A549 (cell line): ENCODE measurements at regions not wholly inside any gene's neighbourhood (a gene's known extent, or its start where the extent isn't known, plus 50 kb on each side); places are given as distances from the start of the nearest gene placed in this dataset.
A peak's percentile ranks its signal among the peaks of the same experiment; 100 is the strongest.

Experiments used
- ATAC-seq, 2 experiments: fragments of 200-7000 bp in 1 of 2; fragments of >200 bp in 1 of 2; cut with Nextera tagmentation in 1 of 2; cut with Tn5 transposase in 1 of 2; 3 replicates each; pipeline versions ENCODE4 v1.8.0 to v1.9.1; 2018 to 2020; ENCODE audit warnings: mild to moderate bottlenecking in 1 of 2, moderate library complexity in 1 of 2
- CTCF ChIA-PET: fragments of 300-600 bp; sonication (Branson Sonifier 250); formaldehyde crosslinking; extraction: SDS; loops from one replicate; lab custom pipeline; 2021; ENCODE audit warnings: antibody characterized with exemption, inconsistent platforms; lab: Yijun Ruan, JAX
- POLR2A ChIA-PET: fragments of 350-600 bp; formaldehyde crosslinking; extraction: SDS; loops from one replicate; lab custom pipeline; 2021; ENCODE audit warnings: antibody characterized with exemption, inconsistent platforms; lab: Yijun Ruan, JAX
- DNase-seq, 2 experiments: peaks; one replicate each; pipeline versions ENCODE4 v3.0.0 to v3.0.0-alpha.2; 2011 to 2016; ENCODE audit warnings: low read depth in 1 of 2, low spot score in 1 of 2
- FAIRE-seq: peaks from 2 replicates; lab custom pipeline; 2011; peaks lifted over from hg19 to GRCh38; lab: Jason Lieb, UNC
- H3K27ac ChIP-seq, 2 experiments: fragments of >200 bp; sonication (Bioruptor Twin); formaldehyde crosslinking; 3 replicates each; pipeline ENCODE4 v1.5.1; 2016 to 2017
- H3K4me1 ChIP-seq: fragments of >200 bp; sonication (Bioruptor Twin); formaldehyde crosslinking; 3 replicates; pipeline ENCODE4 v1.6.1; 2016
- H3K4me2 ChIP-seq: fragments of >200 bp; sonication (Bioruptor Twin); formaldehyde crosslinking; 3 replicates; pipeline ENCODE4 v1.6.1; 2016
- H3K4me3 ChIP-seq: fragments of >200 bp; sonication (Bioruptor Twin); formaldehyde crosslinking; 3 replicates; pipeline ENCODE4 v1.5.1; 2016
- H3K9me3 ChIP-seq: fragments of >200 bp; sonication (Bioruptor Twin); formaldehyde crosslinking; 3 replicates; pipeline ENCODE4 v1.6.1; 2016
- BCL3 ChIP-seq: fragments of >200 bp; sonication (Bioruptor Twin); formaldehyde crosslinking; IDR thresholded peaks from 3 replicates; pipeline ENCODE4 v1.6.1; 2016
- CEBPB ChIP-seq, 2 experiments: fragments of >200 bp in 1 of 2; sonication (Bioruptor Twin) in 1 of 2; formaldehyde crosslinking in 1 of 2; IDR thresholded peaks; 2 replicates each; pipeline ENCODE4 v1.6.1; 2012 to 2016
- CHD2 ChIP-seq: fragments of 150-350 bp; IDR thresholded peaks from 2 replicates; pipeline ENCODE4 v1.6.1; 2014; ENCODE audit warnings: low read length; ENCODE audit not compliant: partially characterized antibody
- CTCF ChIP-seq: fragments of >200 bp; sonication (Bioruptor Twin); formaldehyde crosslinking; IDR thresholded peaks from 3 replicates; pipeline ENCODE4 v1.5.1; 2016
- ESRRA ChIP-seq: fragments of 150-350 bp; IDR thresholded peaks from 2 replicates; pipeline ENCODE4 v1.6.1; 2014; ENCODE audit warnings: mild to moderate bottlenecking, low read length, borderline replicate concordance
- GATA3 ChIP-seq: IDR thresholded peaks from 2 replicates; pipeline ENCODE4 v1.6.1; 2012; ENCODE audit warnings: borderline replicate concordance
- HMGXB4 ChIP-seq: fragments of 250-450 bp; sonication (Bioruptor Pico); IDR thresholded peaks from 2 replicates; pipeline ENCODE4 v1.5.0; 2021; ENCODE audit warnings: mild to moderate bottlenecking, moderate library complexity, borderline replicate concordance
- HOXB5 ChIP-seq: fragments of 250-450 bp; sonication (Bioruptor Pico); IDR thresholded peaks from 2 replicates; pipeline ENCODE4 v1.5.0; 2020; ENCODE audit warnings: mild to moderate bottlenecking, moderate library complexity
- JUN ChIP-seq, 2 experiments: fragments of >200 bp; sonication (Bioruptor Twin); formaldehyde crosslinking; IDR thresholded peaks; 2 replicates in 1 of 2; 3 replicates in 1 of 2; pipeline ENCODE4 v1.6.1; 2016 to 2017
- KDM5A ChIP-seq: fragments of 200-600 bp; sonication (generic); IDR thresholded peaks from 2 replicates; pipeline ENCODE4 v1.6.1; 2016; ENCODE audit warnings: antibody characterized with exemption, mild to moderate bottlenecking
- MAFK ChIP-seq: fragments of 450-650 bp; IDR thresholded peaks from 2 replicates; pipeline ENCODE4 v1.6.1; 2014; ENCODE audit not compliant: partially characterized antibody
- MAZ ChIP-seq: fragments of 150-350 bp; IDR thresholded peaks from 2 replicates; pipeline ENCODE4 v1.6.1; 2014; ENCODE audit warnings: antibody characterized with exemption, low read depth, low read length, borderline replicate concordance
- PHF8 ChIP-seq: fragments of 200-600 bp; sonication (generic); IDR thresholded peaks from 2 replicates; pipeline ENCODE4 v1.6.1; 2016; ENCODE audit warnings: low read depth, mild to moderate bottlenecking, antibody characterized with exemption, moderate library complexity, borderline replicate concordance
- POLR2A ChIP-seq: IDR thresholded peaks from 2 replicates; pipeline ENCODE4 v1.6.1; 2012; ENCODE audit warnings: mild to moderate bottlenecking, low read length
- RAD21 ChIP-seq, 2 experiments: fragments of >200 bp in 1 of 2; sonication (Bioruptor Twin) in 1 of 2; formaldehyde crosslinking in 1 of 2; IDR thresholded peaks in 1 of 2; conservative IDR thresholded peaks in 1 of 2; 2 replicates in 1 of 2; 3 replicates in 1 of 2; pipeline ENCODE4 v1.6.1; 2012 to 2018; ENCODE audit warnings: inconsistent platforms in 1 of 2
- REST ChIP-seq: fragments of 200-600 bp; sonication (generic); IDR thresholded peaks from 2 replicates; pipeline ENCODE4 v1.6.1; 2016; ENCODE audit warnings: antibody characterized with exemption, mild to moderate bottlenecking, moderate library complexity
- SMC3 ChIP-seq: fragments of >200 bp; sonication (Bioruptor Twin); formaldehyde crosslinking; IDR thresholded peaks from 3 replicates; pipeline ENCODE4 v1.6.1; 2018; ENCODE audit warnings: inconsistent platforms
- SREBF2 ChIP-seq: fragments of 450-650 bp; IDR thresholded peaks from 2 replicates; pipeline ENCODE4 v1.6.1; 2014; ENCODE audit warnings: mild to moderate bottlenecking, moderate library complexity
- TFCP2L1 ChIP-seq: fragments of 250-450 bp; sonication (Bioruptor Pico); IDR thresholded peaks from 2 replicates; pipeline ENCODE4 v1.5.0; 2021; ENCODE audit warnings: mild to moderate bottlenecking
- ZFP36 ChIP-seq: fragments of 450-650 bp; IDR thresholded peaks from 2 replicates; pipeline ENCODE4 v1.6.1; 2014; ENCODE audit warnings: borderline replicate concordance; ENCODE audit not compliant: partially characterized antibody
- WGBS: methylation state at CpG from one replicate; pipeline ENCODE4 v1.1.6; 2017; ENCODE audit errors: missing lambda C conversion rate; 5-methylcytosine and 5-hydroxymethylcytosine counted together
- TF ChIP-seq, protein P1 (sequence below): fragments of >200 bp; sonication (Bioruptor Twin); formaldehyde crosslinking; IDR thresholded peaks from 2 replicates; pipeline ENCODE4 v1.6.1; 2016

DNA sequence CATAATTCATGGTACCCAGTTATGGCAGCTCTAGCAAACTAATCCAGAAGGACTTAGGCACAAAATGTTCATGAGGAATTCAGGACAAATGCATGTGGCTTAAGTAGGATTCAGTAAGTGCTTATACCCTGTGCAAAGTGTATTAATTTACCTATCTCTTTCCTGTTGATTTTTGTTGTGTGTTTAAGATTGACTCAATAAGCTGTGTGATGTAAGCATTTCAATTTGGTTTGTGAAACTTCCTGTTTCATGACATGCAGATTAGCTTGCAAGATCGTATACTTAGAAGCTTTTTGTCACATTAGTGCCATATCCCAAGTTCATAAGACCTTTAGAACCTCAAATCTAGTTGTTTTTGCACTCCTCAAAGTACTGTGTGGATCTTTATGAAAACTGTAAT is 416.7 kb downstream of the ARL4A start:
- H3K4me3 ChIP-seq: no peak overlapping the region
- no peak for ATAC-seq
- peaks cover 4% of the 10 kb centered on the region; the same call in 2 of the 3 replicates for H3K4me1 ChIP-seq
- TF ChIP-seq CTCF (no peak), JUN (IDR thresholded peaks at IDR 0.05) (no peak), HMGXB4 (no peak), CEBPB (IDR thresholded peaks at IDR 0.05) (no peak), RAD21 (conservative IDR thresholded peaks at IDR 0.05 in 1 of 2, IDR thresholded peaks at IDR 0.05 in 1 of 2) (no peak), MAZ (no peak), KDM5A (no peak), SMC3 (no peak), MAFK (no peak), POLR2A (no peak)
- TF ChIP-seq, protein P1, sequence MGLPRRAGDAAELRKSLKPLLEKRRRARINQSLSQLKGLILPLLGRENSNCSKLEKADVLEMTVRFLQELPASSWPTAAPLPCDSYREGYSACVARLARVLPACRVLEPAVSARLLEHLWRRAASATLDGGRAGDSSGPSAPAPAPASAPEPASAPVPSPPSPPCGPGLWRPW: no peak
- H3K9me3 ChIP-seq: no peaks in the 10 kb centered on the region
- H3K27ac ChIP-seq: no peak overlapping the region
- H3K4me2 ChIP-seq: no peak overlapping the region
- FAIRE-seq: no peak
- POLR2A ChIA-PET: interaction anchor here (0.6 kb wide), 1 partner anchor 414 kb away, joined by 3 read pairs; no protein-coding TSS in a partner anchor
- CTCF ChIA-PET: interaction anchor here (1.3 kb wide), 1 partner anchor 13 kb away, joined by 7 read pairs; no protein-coding TSS in a partner anchor
- WGBS: 54% methylated on average over 1 of the region's 1 CpG
- peak in 1 of 2 experiments; percentile 28 for DNase-seq

DNA sequence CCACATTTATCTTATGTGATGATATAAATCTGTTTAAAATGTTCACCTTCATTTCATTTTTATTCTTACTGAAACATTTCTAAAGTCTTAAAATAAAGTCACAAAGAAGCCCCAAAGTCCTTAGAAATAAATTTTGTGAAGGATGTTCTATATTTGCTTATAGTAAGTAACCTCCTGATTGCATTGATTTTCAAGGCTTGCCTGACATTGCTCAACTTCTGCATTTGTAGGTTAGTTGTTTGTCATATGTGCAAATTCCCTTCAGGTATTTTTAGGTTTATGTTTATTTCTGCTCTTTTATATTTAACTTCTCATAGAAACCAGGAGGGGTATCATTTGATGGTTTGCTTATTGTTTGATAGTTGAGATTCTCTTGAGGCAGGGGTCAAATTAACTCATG is 417.8 kb downstream of the ARL4A start:
- TF ChIP-seq CHD2 (no peak), RAD21 (conservative IDR thresholded peaks at IDR 0.05 in 1 of 2, IDR thresholded peaks at IDR 0.05 in 1 of 2) (no peak), GATA3 (no peak), PHF8 (no peak), HOXB5 (CRISPR knock-in tag) (no peak), ZFP36 (no peak), ESRRA (no peak), TFCP2L1 (CRISPR knock-in tag) (no peak), SREBF2 (no peak), REST (no peak), BCL3 (no peak)
- no peak for DNase-seq
- FAIRE-seq: no peak
- no peaks in the 10 kb centered on the region for H3K4me1 ChIP-seq
- peaks cover 3% of the 10 kb centered on the region; the same call in 1 of the 3 replicates for H3K9me3 ChIP-seq
- ChIA-PET CTCF (interaction anchor here (2.4 kb wide), 1 partner anchor 10 kb away, joined by 8 read pairs; no protein-coding TSS in a partner anchor), POLR2A (no interaction called here)
- no peak for ATAC-seq
- no peak overlapping the region for H3K27ac ChIP-seq
- H3K4me3 ChIP-seq: no peak overlapping the region
- H3K4me2 ChIP-seq: no peak overlapping the region
